Neural progenitor cell (in vitro differentiated cells): ENCODE measurements at regions not wholly inside any gene's neighbourhood (a gene's known extent, or its start where the extent isn't known, plus 50 kb on each side); places are given as distances from the start of the nearest gene placed in this dataset.

ENCODE experiments used
- DNase-seq: peaks from one replicate; pipeline ENCODE4 v3.0.0-alpha.2; 2016; ENCODE audit warnings: low spot score
- H2AFZ ChIP-seq: fragments of 200-600 bp; sonication (generic); replicated peaks from 2 replicates; pipeline ENCODE4 v1.6.1; 2016; ENCODE audit warnings: antibody characterized with exemption
- H3F3A ChIP-seq: fragments of 200-600 bp; sonication (generic); 2 replicates; pipeline ENCODE4 v1.6.1; 2016; ENCODE audit warnings: antibody characterized with exemption, low read depth
- H3K27ac ChIP-seq: fragments of 200-600 bp; sonication (generic); 2 replicates; pipeline ENCODE4 v1.5.1; 2016; ENCODE audit warnings: mild to moderate bottlenecking
- H3K27me3 ChIP-seq: fragments of 200-600 bp; sonication (generic); 2 replicates; pipeline ENCODE4 v1.6.1; 2016; ENCODE audit warnings: mild to moderate bottlenecking, moderate library complexity
- H3K36me3 ChIP-seq: fragments of 200-600 bp; sonication (generic); 2 replicates; pipeline ENCODE4 v1.5.1; 2016
- H3K4me1 ChIP-seq: fragments of 200-600 bp; sonication (generic); 2 replicates; pipeline ENCODE4 v1.6.1; 2016; ENCODE audit warnings: mixed run types
- H3K4me2 ChIP-seq: fragments of 200-600 bp; sonication (generic); 2 replicates; pipeline ENCODE4 v1.6.1; 2016
- H3K4me3 ChIP-seq: fragments of 200-600 bp; sonication (generic); 2 replicates; pipeline ENCODE4 v1.5.1; 2016
- H3K79me2 ChIP-seq: fragments of 200-600 bp; sonication (generic); 2 replicates; pipeline ENCODE4 v1.6.1; 2016; ENCODE audit warnings: low read depth
- H3K9ac ChIP-seq: fragments of 200-600 bp; sonication (generic); 2 replicates; pipeline ENCODE4 v1.6.1; 2016
- H3K9me3 ChIP-seq: fragments of 200-600 bp; sonication (generic); 2 replicates; pipeline ENCODE4 v1.5.1; 2016; ENCODE audit warnings: low read depth
- H4K20me1 ChIP-seq: fragments of 200-600 bp; sonication (generic); 2 replicates; pipeline ENCODE4 v1.6.1; 2016; ENCODE audit warnings: low read depth
- H3K27ac Mint-ChIP-seq: 3 replicates; pipeline ENCODE4 v1.8.0; 2021; ENCODE audit warnings: mixed read lengths
- H3K27me3 Mint-ChIP-seq: 2 replicates; pipeline ENCODE4 v1.8.0; 2022; ENCODE audit warnings: low read depth, mild to moderate bottlenecking, inconsistent platforms, moderate library complexity, mixed read lengths; ENCODE audit not compliant: insufficient read depth
- H3K36me3 Mint-ChIP-seq: 3 replicates; pipeline ENCODE4 v1.8.0; 2021; ENCODE audit warnings: mixed read lengths
- H3K4me1 Mint-ChIP-seq: 3 replicates; pipeline ENCODE4 v1.8.0; 2021; ENCODE audit warnings: mixed read lengths
- H3K4me3 Mint-ChIP-seq: 3 replicates; pipeline ENCODE4 v1.8.0; 2021; ENCODE audit warnings: mild to moderate bottlenecking, moderate library complexity, mixed read lengths
- H3K9me3 Mint-ChIP-seq: 3 replicates; pipeline ENCODE4 v1.8.0; 2020; ENCODE audit warnings: mixed read lengths
- EZH2 ChIP-seq: fragments of 200-600 bp; sonication (generic); IDR thresholded peaks from 2 replicates; pipeline ENCODE4 v1.6.1; 2017; ENCODE audit warnings: antibody characterized with exemption, mild to moderate bottlenecking, moderate library complexity
- EZH2phosphoT487 ChIP-seq: fragments of 200-600 bp; sonication (generic); IDR thresholded peaks from 2 replicates; pipeline ENCODE4 v1.6.1; 2017; ENCODE audit warnings: antibody characterized with exemption
- TF ChIP-seq, protein P1 (sequence below): fragments of 200-600 bp; sonication (generic); IDR thresholded peaks from 2 replicates; pipeline ENCODE4 v1.5.1; 2017; ENCODE audit warnings: antibody characterized with exemption, mild to moderate bottlenecking

DNA sequence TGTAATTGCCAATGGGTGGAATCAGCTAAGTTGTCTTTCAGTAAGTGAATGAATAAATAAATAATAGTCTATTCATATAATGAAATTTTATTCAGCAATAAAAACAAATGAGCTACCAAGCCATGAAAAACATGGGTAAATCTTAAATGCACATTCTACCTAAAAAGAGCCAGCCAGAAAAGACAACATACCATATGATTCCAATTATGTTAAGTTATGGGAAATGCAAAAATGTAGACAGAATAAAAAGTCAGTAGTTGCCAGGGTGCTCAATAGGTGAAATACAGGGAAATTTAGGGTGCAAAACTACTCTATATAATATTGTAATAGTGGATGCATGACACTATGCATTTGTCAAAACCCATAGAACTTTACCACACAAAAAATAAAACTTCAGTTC is 277.2 kb upstream of the EPHA6 start:
- no peak overlapping the region for H3K4me3 ChIP-seq
- no peaks in the 10 kb centered on the region for H3F3A ChIP-seq
- DNase-seq, result no peak
- Mint-ChIP-seq H3K27ac (no peak overlapping the region), H3K4me1 (no peaks in the 10 kb centered on the region), H3K4me3 (no peak overlapping the region), H3K9me3 (no peaks in the 10 kb centered on the region), H3K36me3 (no peaks in the 10 kb centered on the region), H3K27me3 (no peaks in the 10 kb centered on the region)
- no peak overlapping the region for H3K4me2 ChIP-seq
- no peaks in the 10 kb centered on the region for H3K4me1 ChIP-seq
- H3K79me2 ChIP-seq, result no peaks in the 10 kb centered on the region
- H3K9ac ChIP-seq, result no peak overlapping the region
- H3K36me3 ChIP-seq, result no peaks in the 10 kb centered on the region
- TF ChIP-seq EZH2, result no peak
- H4K20me1 ChIP-seq, result no peaks in the 10 kb centered on the region
- no peaks in the 10 kb centered on the region for H3K9me3 ChIP-seq
- no peaks in the 10 kb centered on the region for H3K27me3 ChIP-seq
- no peak overlapping the region for H2AFZ ChIP-seq
- no peak overlapping the region for H3K27ac ChIP-seq

GRCh38 chr3:96538186-96538585 is 276.2 kb upstream of the EPHA6 start:
- Histone ChIP-seq H3K4me1 (no peaks in the 10 kb centered on the region), H3K4me2 (no peak overlapping the region), H3F3A (no peaks in the 10 kb centered on the region), H4K20me1 (no peaks in the 10 kb centered on the region), H3K4me3 (no peak overlapping the region), H3K79me2 (no peaks in the 10 kb centered on the region), H3K9ac (no peak overlapping the region), H3K27me3 (no peaks in the 10 kb centered on the region), H2AFZ (no peak overlapping the region), H3K27ac (no peak overlapping the region), H3K9me3 (no peaks in the 10 kb centered on the region), H3K36me3 (no peaks in the 10 kb centered on the region)
- TF ChIP-seq EZH2phosphoT487, result no peak
- TF ChIP-seq EZH2, result no peak
- TF ChIP-seq, protein P1, sequence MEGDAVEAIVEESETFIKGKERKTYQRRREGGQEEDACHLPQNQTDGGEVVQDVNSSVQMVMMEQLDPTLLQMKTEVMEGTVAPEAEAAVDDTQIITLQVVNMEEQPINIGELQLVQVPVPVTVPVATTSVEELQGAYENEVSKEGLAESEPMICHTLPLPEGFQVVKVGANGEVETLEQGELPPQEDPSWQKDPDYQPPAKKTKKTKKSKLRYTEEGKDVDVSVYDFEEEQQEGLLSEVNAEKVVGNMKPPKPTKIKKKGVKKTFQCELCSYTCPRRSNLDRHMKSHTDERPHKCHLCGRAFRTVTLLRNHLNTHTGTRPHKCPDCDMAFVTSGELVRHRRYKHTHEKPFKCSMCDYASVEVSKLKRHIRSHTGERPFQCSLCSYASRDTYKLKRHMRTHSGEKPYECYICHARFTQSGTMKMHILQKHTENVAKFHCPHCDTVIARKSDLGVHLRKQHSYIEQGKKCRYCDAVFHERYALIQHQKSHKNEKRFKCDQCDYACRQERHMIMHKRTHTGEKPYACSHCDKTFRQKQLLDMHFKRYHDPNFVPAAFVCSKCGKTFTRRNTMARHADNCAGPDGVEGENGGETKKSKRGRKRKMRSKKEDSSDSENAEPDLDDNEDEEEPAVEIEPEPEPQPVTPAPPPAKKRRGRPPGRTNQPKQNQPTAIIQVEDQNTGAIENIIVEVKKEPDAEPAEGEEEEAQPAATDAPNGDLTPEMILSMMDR, result no peak
- H3K27ac Mint-ChIP-seq, result no peak overlapping the region
- DNase-seq, result no peak
- H3K27me3 Mint-ChIP-seq, result no peaks in the 10 kb centered on the region
- H3K9me3 Mint-ChIP-seq, result no peaks in the 10 kb centered on the region
- H3K4me1 Mint-ChIP-seq, result no peaks in the 10 kb centered on the region
- H3K36me3 Mint-ChIP-seq, result no peaks in the 10 kb centered on the region
- H3K4me3 Mint-ChIP-seq, result no peak overlapping the region

DNA sequence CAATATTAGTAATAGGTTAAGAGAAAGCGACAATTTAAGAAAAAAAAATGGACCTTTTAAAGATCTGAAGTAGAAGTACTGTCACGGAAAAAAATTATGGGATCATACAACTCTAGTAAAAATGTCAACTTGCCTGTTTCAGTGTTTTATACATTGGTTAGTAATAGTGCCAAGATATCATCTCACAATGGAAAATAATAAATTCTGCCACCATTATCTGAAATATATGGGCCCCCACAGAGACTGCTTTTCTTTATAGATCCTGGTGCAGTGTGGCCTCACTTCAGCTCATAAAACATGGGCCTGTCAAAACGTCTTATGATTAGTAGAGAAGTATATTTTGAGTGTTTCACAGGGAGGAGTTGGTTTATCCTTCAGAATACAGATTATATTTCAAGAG is 266.3 kb upstream of the EPHA6 start:
- Histone ChIP-seq H3K9ac (no peak overlapping the region), H3K27me3 (no peaks in the 10 kb centered on the region), H3K79me2 (no peaks in the 10 kb centered on the region), H3K4me2 (no peak overlapping the region), H3F3A (no peaks in the 10 kb centered on the region), H2AFZ (no peak overlapping the region), H3K4me1 (no peaks in the 10 kb centered on the region), H3K9me3 (peaks cover 4% of the 10 kb centered on the region), H3K4me3 (no peak overlapping the region), H4K20me1 (no peaks in the 10 kb centered on the region), H3K27ac (no peak overlapping the region), H3K36me3 (no peaks in the 10 kb centered on the region)
- Mint-ChIP-seq H3K27ac (no peak overlapping the region), H3K4me3 (no peak overlapping the region), H3K36me3 (no peaks in the 10 kb centered on the region), H3K9me3 (peaks cover 8% of the 10 kb centered on the region), H3K4me1 (no peaks in the 10 kb centered on the region), H3K27me3 (peaks cover 2% of the 10 kb centered on the region)
- TF ChIP-seq EZH2 (no peak), EZH2phosphoT487 (no peak)
- TF ChIP-seq, protein P1, result no peak
- DNase-seq, result no peak

GRCh38 chr3:96576935-96577334 is 237.5 kb upstream of the EPHA6 start:
- Mint-ChIP-seq H3K9me3 (peaks cover 24% of the 10 kb centered on the region), H3K4me1 (no peaks in the 10 kb centered on the region), H3K4me3 (no peak overlapping the region), H3K27ac (no peak overlapping the region), H3K27me3 (no peaks in the 10 kb centered on the region), H3K36me3 (peaks cover 4% of the 10 kb centered on the region)
- Histone ChIP-seq H3K27ac (no peak overlapping the region), H3K79me2 (no peaks in the 10 kb centered on the region), H4K20me1 (no peaks in the 10 kb centered on the region), H3K9ac (no peak overlapping the region), H3K4me3 (no peak overlapping the region), H3K4me1 (no peaks in the 10 kb centered on the region), H2AFZ (no peak overlapping the region), H3K27me3 (no peaks in the 10 kb centered on the region), H3F3A (no peaks in the 10 kb centered on the region), H3K4me2 (no peak overlapping the region), H3K9me3 (peaks cover 5% of the 10 kb centered on the region), H3K36me3 (no peaks in the 10 kb centered on the region)
- TF ChIP-seq, protein P1, result no peak
- TF ChIP-seq EZH2, result no peak
- TF ChIP-seq EZH2phosphoT487, result no peak
- no peak for DNase-seq
